Fibroblast of skin of right biceps (primary cell): ENCODE measurements at regions not wholly inside any gene's neighbourhood (a gene's known extent, or its start where the extent isn't known, plus 50 kb on each side); places are given as distances from the start of the nearest gene placed in this dataset.
"Not testable (repeated sequence)": the region's sequence is repeated elsewhere in the genome, so short reads cannot be mapped to it uniquely, and the experiment has no call there.

ENCODE experiments used
- DNase-seq: peaks from one replicate; pipeline ENCODE4 v3.0.0-alpha.2; 2013

GRCh38 chr13:88622362-88622973 is 951.3 kb downstream of the SLITRK5 start:
- no peak for DNase-seq

GRCh38 chr13:88623150-88623549 is 952.0 kb downstream of the SLITRK5 start:
- DNase-seq, result no peak

GRCh38 chr13:88627071-88627470 is 955.9 kb downstream of the SLITRK5 start:
- no peak for DNase-seq

- no peak for DNase-seq
These were observed 957.7 kb downstream of the SLITRK5 start for GRCh38 chr13:88628882-88629281.

GRCh38 chr13:88637935-88638334 is 966.8 kb downstream of the SLITRK5 start:
- DNase-seq, result no peak

- DNase-seq, result no peak
These were observed 972.1 kb downstream of the SLITRK5 start for GRCh38 chr13:88643233-88643632.

- DNase-seq, result no peak
These were observed 977.6 kb downstream of the SLITRK5 start for GRCh38 chr13:88648598-88649373.

- DNase-seq, result no peak
These were observed 978.7 kb downstream of the SLITRK5 start for GRCh38 chr13:88649855-88650254.

GRCh38 chr13:88651531-88651930 is 980.4 kb downstream of the SLITRK5 start:
- DNase-seq, result no peak

- no peak for DNase-seq
These were observed 985.6 kb downstream of the SLITRK5 start for GRCh38 chr13:88656751-88657150.

GRCh38 chr13:88670509-88670908 is 999.3 kb downstream of the SLITRK5 start:
- DNase-seq, result no peak

- no peak for DNase-seq
These were observed 1003.7 kb downstream of the SLITRK5 start for GRCh38 chr13:88674841-88675240.

- DNase-seq, result no peak
These were observed 1004.3 kb downstream of the SLITRK5 start for GRCh38 chr13:88675347-88675996.

- DNase-seq, result no peak
These were observed 1004.8 kb downstream of the SLITRK5 start for GRCh38 chr13:88676016-88676415.

GRCh38 chr13:88685459-88685858 is 1014.3 kb downstream of the SLITRK5 start:
- no peak for DNase-seq

GRCh38 chr13:88701551-88701950 is 1030.4 kb downstream of the SLITRK5 start:
- DNase-seq, result no peak

GRCh38 chr13:88704600-88705275 is 1033.6 kb downstream of the SLITRK5 start:
- no peak for DNase-seq

GRCh38 chr13:88707646-88708045 is 1036.5 kb downstream of the SLITRK5 start:
- no peak for DNase-seq

- no peak for DNase-seq
These were observed 1046.8 kb downstream of the SLITRK5 start for GRCh38 chr13:88717946-88718345.

GRCh38 chr13:88718781-88719180 is 1047.6 kb downstream of the SLITRK5 start:
- no peak for DNase-seq

- no peak for DNase-seq
These were observed 1054.9 kb downstream of the SLITRK5 start for GRCh38 chr13:88726075-88726474.

- DNase-seq, result not testable (repeated sequence)
These were observed 1056.1 kb downstream of the SLITRK5 start for GRCh38 chr13:88727236-88727635.

GRCh38 chr13:88729605-88730004 is 1058.4 kb downstream of the SLITRK5 start:
- no peak for DNase-seq

GRCh38 chr13:88736026-88736425 is 1064.9 kb downstream of the SLITRK5 start:
- DNase-seq, result no peak
